Stomach (tissue), 8 donors: ENCODE measurements at regions not wholly inside any gene's neighbourhood (a gene's known extent, or its start where the extent isn't known, plus 50 kb on each side); places are given as distances from the start of the nearest gene placed in this dataset.

ENCODE experiments used
- DNase-seq, 2 donors: peaks; one replicate each; pipeline versions ENCODE4 v3.0.0 to v3.0.0-alpha.2; 2013 to 2019
- H3K27ac ChIP-seq, 5 donors: fragments of 200-600 bp in 4 of 5; sonication (generic) in 4 of 5; one replicate each; pipeline ENCODE4 v1.5.1; 2013 to 2019; ENCODE audit warnings: mild to moderate bottlenecking in 1 of 5, moderate library complexity in 1 of 5
- H3K27me3 ChIP-seq, 3 donors: fragments of 200-600 bp; sonication (generic); one replicate each; pipeline ENCODE4 v1.5.1; 2017 to 2019; ENCODE audit warnings: mixed run types in 1 of 3
- H3K36me3 ChIP-seq, 4 donors: fragments of 200-600 bp; sonication (generic); 1 replicate in 3 of 4; 2 replicates in 1 of 4; pipeline ENCODE4 v1.5.1; 2016 to 2019
- H3K4me1 ChIP-seq, 4 donors: fragments of 200-600 bp; sonication (generic); one replicate each; pipeline ENCODE4 v1.5.1; 2016 to 2019
- H3K4me3 ChIP-seq, 4 donors: fragments of 200-600 bp; sonication (generic) in 3 of 4; one replicate each; pipeline ENCODE4 v1.5.1; 2016 to 2019; ENCODE audit warnings: mild to moderate bottlenecking in 1 of 4
- H3K9me3 ChIP-seq, 4 donors: fragments of 200-600 bp; sonication (generic); one replicate each; pipeline ENCODE4 v1.5.1; 2016 to 2019
- CTCF ChIP-seq, 7 experiments: fragments of 450-650 bp in 4 of 7; fragments of 200-600 bp in 3 of 7; sonication (generic) in 3 of 7; IDR thresholded peaks; one replicate each; pipeline ENCODE4 v1.5.1; 2016 to 2019; ENCODE audit warnings: antibody characterized with exemption in 7 of 7, control low read depth in 2 of 7, mild to moderate bottlenecking in 1 of 7
- EP300 ChIP-seq: sonication (generic); formaldehyde crosslinking; IDR thresholded peaks from one replicate; pipeline ENCODE4 v1.6.1; 2017; ENCODE audit warnings: antibody characterized with exemption
- POLR2A ChIP-seq, 4 donors: fragments of 450-650 bp; IDR thresholded peaks; one replicate each; pipeline ENCODE4 v1.6.1; 2016; ENCODE audit warnings: antibody characterized with exemption in 4 of 4, control low read depth in 2 of 4, mild to moderate bottlenecking in 1 of 4, moderate library complexity in 1 of 4
- POLR2AphosphoS5 ChIP-seq, 3 donors: sonication (generic); formaldehyde crosslinking; IDR thresholded peaks; one replicate each; pipeline ENCODE4 v1.6.1; 2016; ENCODE audit warnings: antibody characterized with exemption in 3 of 3
- WGBS, 5 donors: extraction: QIAGEN DNeasy Blood & Tissue Kit in 3 of 5; methylation state at CpG; one replicate each; pipeline versions ENCODE4 v1.1.5 to v1.1.7; 2013 to 2018; 5-methylcytosine and 5-hydroxymethylcytosine counted together
- intact Hi-C: fragments of 100-400 bp; cut with DNase I; formaldehyde crosslinking; loops from one replicate; pipeline ENCODE4 v1.15.1; 2023; ENCODE audit warnings: low total_unique reads
- donor health status: healthy with polysubstance abuse.
- donor health status: Bipolar disorder and iron deficiency.
- donor health status: healthy.

GRCh38 chr12:76186131-76186906 is 101.8 kb upstream of the NAP1L1 start:
- intact Hi-C loops: no loop called here
- Histone ChIP-seq H3K36me3 (no peaks in the 10 kb centered on the region), H3K9me3 (no peaks in the 10 kb centered on the region), H3K27me3 (no peaks in the 10 kb centered on the region), H3K27ac (no peak overlapping the region), H3K4me3 (no peak overlapping the region), H3K4me1 (peaks cover 0 to 11% (median 0%) of the 10 kb centered on the region in 4 donors)
- no peak for TF ChIP-seq EP300
- TF ChIP-seq POLR2A (IDR thresholded peaks at IDR 0.05): no peak
- 58 to 77% (median 73%) methylated on average over 6 of the region's 6 CpGs for WGBS, 5 donors
- DNase-seq: no peak

- WGBS, 5 donors: 31 to 48% (median 38%) methylated on average over 4 of the region's 4 CpGs
- intact Hi-C loops: no loop called here
- no peak overlapping the region for H3K4me3 ChIP-seq
- H3K36me3 ChIP-seq: no peaks in the 10 kb centered on the region
- no peaks in the 10 kb centered on the region for H3K27me3 ChIP-seq
- H3K27ac ChIP-seq: no peak overlapping the region
- no peak for TF ChIP-seq EP300
- no peak for TF ChIP-seq CTCF (IDR thresholded peaks at IDR 0.05)
- TF ChIP-seq POLR2A (IDR thresholded peaks at IDR 0.05): no peak
- no peak for TF ChIP-seq POLR2AphosphoS5 (IDR thresholded peaks at IDR 0.05)
- H3K9me3 ChIP-seq: no peaks in the 10 kb centered on the region
- H3K4me1 ChIP-seq: peaks cover 0 to 11% (median 0%) of the 10 kb centered on the region in 4 donors
- DNase-seq: peak in 1 of 2 donors; percentile 55
These were observed 99.1 kb upstream of the NAP1L1 start for GRCh38 chr12:76183459-76184186.

- intact Hi-C loops: no loop called here
These were observed 96.2 kb upstream of the NAP1L1 start for GRCh38 chr12:76180401-76181277.

GRCh38 chr12:76178452-76178851 is 94.0 kb upstream of the NAP1L1 start:
- intact Hi-C loops: no loop called here
- no peaks in the 10 kb centered on the region for H3K9me3 ChIP-seq
- 80 to 85% (median 81%) methylated on average over 3 of the region's 3 CpGs for WGBS, 5 donors
- no peak for TF ChIP-seq CTCF (IDR thresholded peaks at IDR 0.05)
- TF ChIP-seq POLR2A (IDR thresholded peaks at IDR 0.05): no peak
- no peak for TF ChIP-seq POLR2AphosphoS5 (IDR thresholded peaks at IDR 0.05)
- TF ChIP-seq EP300: no peak
- no peak for DNase-seq
- no peaks in the 10 kb centered on the region for H3K27me3 ChIP-seq
- H3K4me3 ChIP-seq: no peak overlapping the region
- no peaks in the 10 kb centered on the region for H3K36me3 ChIP-seq
- no peak overlapping the region for H3K27ac ChIP-seq
- H3K4me1 ChIP-seq: peaks cover 0 to 5% (median 0%) of the 10 kb centered on the region in 4 donors

More at GRCh38 chr12:76180401-76181277, 96.2 kb upstream of the NAP1L1 start:
- no peaks in the 10 kb centered on the region for H3K36me3 ChIP-seq
- no peaks in the 10 kb centered on the region for H3K9me3 ChIP-seq
- H3K4me1 ChIP-seq: peaks cover 0 to 11% (median 0%) of the 10 kb centered on the region in 4 donors
- no peaks in the 10 kb centered on the region for H3K27me3 ChIP-seq
- no peak for DNase-seq
- H3K4me3 ChIP-seq: no peak overlapping the region
- no peak for TF ChIP-seq POLR2A (IDR thresholded peaks at IDR 0.05)
- no peak for TF ChIP-seq EP300
- TF ChIP-seq POLR2AphosphoS5 (IDR thresholded peaks at IDR 0.05): no peak
- no peak for TF ChIP-seq CTCF (IDR thresholded peaks at IDR 0.05)
- no peak overlapping the region for H3K27ac ChIP-seq
- WGBS, 5 donors: 84 to 93% (median 86%) methylated on average over 4 of the region's 4 CpGs
